GM12892 (cell line): ENCODE measurements at regions not wholly inside any gene's neighbourhood (a gene's known extent, or its start where the extent isn't known, plus 50 kb on each side); places are given as distances from the start of the nearest gene placed in this dataset.

Source experiments
- POLR2A ChIP-seq: IDR thresholded peaks from 2 replicates; pipeline ENCODE4 v1.6.1; 2011; ENCODE audit warnings: low read depth, low read length, control low read depth
- POLR2AphosphoS5 ChIP-seq: IDR thresholded peaks from 2 replicates; pipeline ENCODE4 v1.6.1; 2011; ENCODE audit warnings: low read depth, low read length, control low read depth

DNA sequence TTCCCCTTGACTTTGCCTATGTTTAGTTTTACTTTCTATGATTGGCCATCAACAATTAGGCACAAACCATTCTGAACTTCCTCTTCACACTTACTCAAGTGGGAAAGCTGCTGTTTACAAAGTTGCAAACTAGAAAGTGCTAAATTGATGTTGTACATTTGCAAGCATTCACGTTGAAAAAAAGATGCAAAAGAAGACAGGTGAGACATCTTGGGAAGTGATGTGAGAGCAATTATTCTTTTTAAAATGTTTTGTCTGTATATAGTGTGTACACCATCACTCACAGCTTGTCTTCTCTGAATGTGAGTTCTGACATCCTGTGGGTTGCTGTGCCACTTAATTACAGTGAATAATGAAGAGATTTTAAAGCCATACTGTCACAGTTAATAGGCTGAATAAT is 874.1 kb upstream of the LRATD1 start:
- TF ChIP-seq POLR2A (no peak), POLR2AphosphoS5 (no peak)
